KMS-11 (cell line): ENCODE measurements at regions not wholly inside any gene's neighbourhood (a gene's known extent, or its start where the extent isn't known, plus 50 kb on each side); places are given as distances from the start of the nearest gene placed in this dataset.

ENCODE experiments used
- H2AFZ ChIP-seq: fragments of 200-600 bp; sonication (generic); 2 replicates; pipeline ENCODE4 v1.6.1; 2016; ENCODE audit warnings: antibody characterized with exemption, mixed run types, low read depth
- H3K27ac ChIP-seq: fragments of 200-600 bp; sonication (generic); 2 replicates; pipeline ENCODE4 v1.6.1; 2016; ENCODE audit warnings: mild to moderate bottlenecking, mixed run types
- H3K27me3 ChIP-seq: fragments of 200-600 bp; sonication (generic); 2 replicates; pipeline ENCODE4 v1.6.1; 2017; ENCODE audit warnings: mild to moderate bottlenecking, low read depth, mixed run types, moderate library complexity; ENCODE audit not compliant: insufficient read depth
- H3K36me3 ChIP-seq: fragments of 200-600 bp; sonication (generic); 2 replicates; pipeline ENCODE4 v1.6.1; 2017; ENCODE audit warnings: mild to moderate bottlenecking, mixed run types; ENCODE audit not compliant: insufficient read depth
- H3K4me1 ChIP-seq: fragments of 200-600 bp; sonication (generic); 2 replicates; pipeline ENCODE4 v1.6.1; 2016; ENCODE audit warnings: mild to moderate bottlenecking, low read depth, mixed run types; ENCODE audit not compliant: poor library complexity, severe bottlenecking
- H3K4me2 ChIP-seq: fragments of 200-600 bp; sonication (generic); 2 replicates; pipeline ENCODE4 v1.7.0; 2016; ENCODE audit warnings: mild to moderate bottlenecking, mixed run types
- H3K4me3 ChIP-seq: fragments of 200-600 bp; sonication (generic); IDR thresholded peaks from 2 replicates; pipeline ENCODE4 v1.6.1; 2017; ENCODE audit warnings: low read depth, low read length, mixed read lengths; ENCODE audit not compliant: insufficient read depth
- H3K79me2 ChIP-seq: fragments of 200-600 bp; sonication (generic); 2 replicates; pipeline ENCODE4 v1.6.1; 2016; ENCODE audit warnings: low read depth, mixed run types; ENCODE audit not compliant: insufficient read depth
- H3K9ac ChIP-seq: fragments of 200-600 bp; sonication (generic); 2 replicates; pipeline ENCODE4 v1.6.1; 2016; ENCODE audit warnings: mild to moderate bottlenecking, mixed run types
- H4K20me1 ChIP-seq: fragments of 200-600 bp; sonication (generic); 2 replicates; pipeline ENCODE4 v1.6.1; 2016; ENCODE audit warnings: mild to moderate bottlenecking, mixed run types; ENCODE audit not compliant: insufficient read depth
- TF ChIP-seq, protein P1 (sequence below): fragments of 200-600 bp; sonication (generic); conservative IDR thresholded peaks from 2 replicates; pipeline ENCODE4 v1.6.1; 2017; ENCODE audit warnings: low read depth, mild to moderate bottlenecking, antibody characterized with exemption, low read length, moderate library complexity, mixed read lengths

DNA sequence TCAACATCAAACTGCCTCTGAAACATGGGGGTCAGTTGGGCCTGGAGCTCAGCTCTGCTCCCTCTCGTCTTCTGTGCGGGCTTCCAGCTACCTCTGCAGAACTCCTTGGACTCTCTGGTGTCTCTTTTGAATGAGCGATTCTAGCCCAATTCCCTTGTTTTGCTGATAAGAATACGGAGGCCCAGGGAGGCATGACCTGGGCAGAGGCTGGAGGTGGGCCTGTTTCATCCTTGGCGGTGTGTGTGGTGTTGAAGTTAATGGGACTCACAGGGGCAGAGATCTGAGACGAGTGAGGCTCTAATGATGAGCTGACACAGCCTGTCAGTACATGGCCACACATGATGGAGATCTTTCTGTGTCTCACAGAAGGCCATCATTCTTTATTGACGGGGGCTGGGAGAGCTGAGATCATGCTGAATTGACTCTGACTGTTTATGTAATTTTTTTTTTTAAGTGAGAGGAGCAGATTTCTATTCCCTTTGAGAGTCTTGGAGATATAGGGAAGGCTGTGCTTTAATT is 134.5 kb downstream of the URB2 start:
- Histone ChIP-seq H3K27ac (no peak overlapping the region), H3K27me3 (no peaks in the 10 kb centered on the region), H3K4me3 (no peak overlapping the region), H3K79me2 (no peaks in the 10 kb centered on the region), H3K36me3 (no peaks in the 10 kb centered on the region), H3K4me2 (no peak overlapping the region), H2AFZ (no peak overlapping the region), H4K20me1 (no peaks in the 10 kb centered on the region), H3K9ac (no peak overlapping the region), H3K4me1 (no peaks in the 10 kb centered on the region)
- TF ChIP-seq, protein P1, sequence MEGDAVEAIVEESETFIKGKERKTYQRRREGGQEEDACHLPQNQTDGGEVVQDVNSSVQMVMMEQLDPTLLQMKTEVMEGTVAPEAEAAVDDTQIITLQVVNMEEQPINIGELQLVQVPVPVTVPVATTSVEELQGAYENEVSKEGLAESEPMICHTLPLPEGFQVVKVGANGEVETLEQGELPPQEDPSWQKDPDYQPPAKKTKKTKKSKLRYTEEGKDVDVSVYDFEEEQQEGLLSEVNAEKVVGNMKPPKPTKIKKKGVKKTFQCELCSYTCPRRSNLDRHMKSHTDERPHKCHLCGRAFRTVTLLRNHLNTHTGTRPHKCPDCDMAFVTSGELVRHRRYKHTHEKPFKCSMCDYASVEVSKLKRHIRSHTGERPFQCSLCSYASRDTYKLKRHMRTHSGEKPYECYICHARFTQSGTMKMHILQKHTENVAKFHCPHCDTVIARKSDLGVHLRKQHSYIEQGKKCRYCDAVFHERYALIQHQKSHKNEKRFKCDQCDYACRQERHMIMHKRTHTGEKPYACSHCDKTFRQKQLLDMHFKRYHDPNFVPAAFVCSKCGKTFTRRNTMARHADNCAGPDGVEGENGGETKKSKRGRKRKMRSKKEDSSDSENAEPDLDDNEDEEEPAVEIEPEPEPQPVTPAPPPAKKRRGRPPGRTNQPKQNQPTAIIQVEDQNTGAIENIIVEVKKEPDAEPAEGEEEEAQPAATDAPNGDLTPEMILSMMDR, result no peak

DNA sequence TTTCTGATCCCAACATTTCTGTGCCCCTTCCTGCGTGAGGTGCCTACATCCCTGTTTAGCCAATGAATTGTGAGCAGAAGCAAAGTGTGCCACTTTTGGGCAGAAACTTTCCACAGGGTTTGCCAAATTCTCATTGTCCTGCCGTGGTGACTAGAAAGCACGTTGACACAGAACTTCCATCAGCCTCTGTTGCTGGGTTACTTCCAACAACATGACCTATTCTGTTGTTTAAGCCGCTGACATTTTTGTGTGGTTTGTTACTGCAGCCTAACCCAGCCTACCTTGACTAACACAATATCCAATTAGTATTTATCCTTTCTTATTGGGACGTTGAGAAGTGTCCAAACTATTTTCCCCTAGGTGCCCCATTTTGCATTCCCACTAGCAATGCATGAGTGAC is 136.8 kb downstream of the URB2 start:
- Histone ChIP-seq H3K9ac (no peak overlapping the region), H2AFZ (no peak overlapping the region), H3K36me3 (no peaks in the 10 kb centered on the region), H4K20me1 (no peaks in the 10 kb centered on the region), H3K27me3 (no peaks in the 10 kb centered on the region), H3K79me2 (no peaks in the 10 kb centered on the region), H3K4me1 (no peaks in the 10 kb centered on the region), H3K27ac (no peak overlapping the region), H3K4me3 (no peak overlapping the region), H3K4me2 (no peak overlapping the region)
- TF ChIP-seq, protein P1, result no peak

DNA sequence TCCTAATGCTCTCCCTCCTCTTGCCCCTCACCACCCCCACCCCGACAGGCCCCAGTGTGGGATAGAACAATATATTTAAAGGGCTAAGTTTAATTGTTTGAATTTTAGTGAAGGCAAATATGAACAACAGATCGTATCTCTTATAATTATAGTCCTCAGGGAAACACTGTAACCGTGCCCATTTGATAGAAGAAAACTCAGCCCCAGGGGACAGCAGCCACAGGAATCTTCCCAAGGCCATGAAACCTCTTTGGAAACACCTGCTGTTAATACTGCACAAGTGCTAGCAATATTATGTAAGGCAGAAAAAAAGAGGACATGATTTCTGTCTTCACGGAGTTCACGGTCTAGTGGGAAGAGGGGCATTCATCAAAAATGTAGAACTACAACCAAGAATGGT is 142.2 kb downstream of the URB2 start:
- no peaks in the 10 kb centered on the region for H3K36me3 ChIP-seq
- no peak overlapping the region for H3K4me2 ChIP-seq
- H3K27ac ChIP-seq, result no peak overlapping the region
- H3K79me2 ChIP-seq, result no peaks in the 10 kb centered on the region
- H4K20me1 ChIP-seq, result no peaks in the 10 kb centered on the region
- H3K27me3 ChIP-seq, result no peaks in the 10 kb centered on the region
- no peak overlapping the region for H2AFZ ChIP-seq
- H3K9ac ChIP-seq, result no peak overlapping the region
- H3K4me1 ChIP-seq, result no peaks in the 10 kb centered on the region
- no peak overlapping the region for H3K4me3 ChIP-seq
- TF ChIP-seq, protein P1, result no peak

DNA sequence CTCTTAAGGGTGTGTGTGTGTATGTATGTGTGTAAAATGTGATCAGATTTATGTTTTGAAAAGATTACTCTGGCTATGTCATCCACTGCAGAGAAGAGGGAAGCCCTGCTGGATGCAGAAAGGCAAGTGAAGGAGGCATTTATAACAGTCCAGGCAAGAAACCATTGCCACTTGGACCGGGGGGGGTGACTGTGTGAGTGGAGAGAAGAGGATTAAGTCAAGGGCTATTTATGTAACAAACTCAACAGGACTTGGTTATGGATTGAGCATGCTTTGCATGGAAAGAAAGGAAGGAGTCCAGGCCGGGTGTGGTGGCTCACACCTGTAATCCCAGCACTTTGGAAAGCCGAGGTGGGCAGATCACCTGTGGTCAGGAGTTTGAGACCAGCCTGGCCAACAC is 143.0 kb downstream of the URB2 start:
- Histone ChIP-seq H3K27ac (no peak overlapping the region), H3K4me2 (no peak overlapping the region), H3K36me3 (no peaks in the 10 kb centered on the region), H2AFZ (no peak overlapping the region), H3K79me2 (no peaks in the 10 kb centered on the region), H3K4me3 (no peak overlapping the region), H4K20me1 (no peaks in the 10 kb centered on the region), H3K9ac (no peak overlapping the region), H3K4me1 (no peaks in the 10 kb centered on the region), H3K27me3 (no peaks in the 10 kb centered on the region)
- TF ChIP-seq, protein P1, result no peak
